AG10803 (cell line): ENCODE measurements at regions not wholly inside any gene's neighbourhood (a gene's known extent, or its start where the extent isn't known, plus 50 kb on each side); places are given as distances from the start of the nearest gene placed in this dataset.

Source experiments
- DNase-seq: peaks from one replicate; pipeline ENCODE4 v3.0.0; 2010; ENCODE audit warnings: low read depth
- H3K4me3 ChIP-seq: 2 replicates; pipeline ENCODE4 v1.5.1; 2011; ENCODE audit warnings: mild to moderate bottlenecking, low read length, control low read depth
- TF ChIP-seq, protein P1 (sequence below): conservative IDR thresholded peaks from 2 replicates; pipeline ENCODE4 v1.5.1; 2011; ENCODE audit warnings: mild to moderate bottlenecking, low read length, control low read depth, inconsistent platforms

- TF ChIP-seq, protein P1, sequence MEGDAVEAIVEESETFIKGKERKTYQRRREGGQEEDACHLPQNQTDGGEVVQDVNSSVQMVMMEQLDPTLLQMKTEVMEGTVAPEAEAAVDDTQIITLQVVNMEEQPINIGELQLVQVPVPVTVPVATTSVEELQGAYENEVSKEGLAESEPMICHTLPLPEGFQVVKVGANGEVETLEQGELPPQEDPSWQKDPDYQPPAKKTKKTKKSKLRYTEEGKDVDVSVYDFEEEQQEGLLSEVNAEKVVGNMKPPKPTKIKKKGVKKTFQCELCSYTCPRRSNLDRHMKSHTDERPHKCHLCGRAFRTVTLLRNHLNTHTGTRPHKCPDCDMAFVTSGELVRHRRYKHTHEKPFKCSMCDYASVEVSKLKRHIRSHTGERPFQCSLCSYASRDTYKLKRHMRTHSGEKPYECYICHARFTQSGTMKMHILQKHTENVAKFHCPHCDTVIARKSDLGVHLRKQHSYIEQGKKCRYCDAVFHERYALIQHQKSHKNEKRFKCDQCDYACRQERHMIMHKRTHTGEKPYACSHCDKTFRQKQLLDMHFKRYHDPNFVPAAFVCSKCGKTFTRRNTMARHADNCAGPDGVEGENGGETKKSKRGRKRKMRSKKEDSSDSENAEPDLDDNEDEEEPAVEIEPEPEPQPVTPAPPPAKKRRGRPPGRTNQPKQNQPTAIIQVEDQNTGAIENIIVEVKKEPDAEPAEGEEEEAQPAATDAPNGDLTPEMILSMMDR: no peak
- no peak overlapping the region for H3K4me3 ChIP-seq
- DNase-seq: no peak
Measured at GRCh38 chrX:139039041-139039440, 327.5 kb upstream of the FGF13 start.

DNA sequence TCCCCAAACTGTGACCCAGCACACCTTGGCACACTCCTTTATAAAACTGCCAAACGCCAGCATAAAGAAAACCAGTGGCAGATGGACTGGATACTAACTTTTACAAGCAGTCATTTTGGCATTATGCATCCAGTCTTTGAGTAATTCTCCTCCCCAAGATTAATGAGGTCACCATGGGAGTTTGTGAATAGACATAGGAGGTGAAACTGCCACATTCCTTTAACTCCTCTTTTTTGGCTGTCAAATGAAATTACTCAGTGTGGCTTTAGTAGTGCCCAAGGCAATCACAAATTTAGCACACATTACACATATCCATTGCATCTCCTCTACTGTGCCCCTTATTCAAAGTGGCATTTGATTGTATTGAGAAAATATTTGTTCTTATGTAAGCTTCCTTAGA lies 315.3 kb upstream of the FGF13 start:
- DNase-seq: peak; percentile 4
- TF ChIP-seq, protein P1: no peak

DNA sequence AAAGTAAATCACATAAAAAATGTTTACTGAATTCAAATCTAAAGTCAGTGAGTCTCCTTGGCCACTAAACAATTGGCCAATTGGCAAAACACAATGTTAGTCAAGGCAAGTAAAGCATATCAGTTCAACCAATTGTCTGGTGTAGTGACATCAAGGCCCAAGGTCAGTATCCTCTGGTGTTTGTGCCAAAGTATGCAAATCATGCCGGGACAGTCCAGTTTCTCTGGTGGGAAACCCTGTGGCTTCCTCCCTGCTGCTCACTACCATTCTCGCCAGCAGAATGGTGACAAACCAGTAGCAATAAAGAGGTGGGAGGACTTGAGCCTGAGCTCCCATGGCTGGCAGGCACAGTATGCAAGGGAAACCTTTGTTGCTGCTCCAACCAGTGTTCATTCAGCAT lies 314.9 kb upstream of the FGF13 start:
- H3K4me3 ChIP-seq: no peak overlapping the region
- TF ChIP-seq, protein P1: no peak
- no peak for DNase-seq

More for the DNA sequence above, 315.3 kb upstream of the FGF13 start:
- no peak overlapping the region for H3K4me3 ChIP-seq

DNA sequence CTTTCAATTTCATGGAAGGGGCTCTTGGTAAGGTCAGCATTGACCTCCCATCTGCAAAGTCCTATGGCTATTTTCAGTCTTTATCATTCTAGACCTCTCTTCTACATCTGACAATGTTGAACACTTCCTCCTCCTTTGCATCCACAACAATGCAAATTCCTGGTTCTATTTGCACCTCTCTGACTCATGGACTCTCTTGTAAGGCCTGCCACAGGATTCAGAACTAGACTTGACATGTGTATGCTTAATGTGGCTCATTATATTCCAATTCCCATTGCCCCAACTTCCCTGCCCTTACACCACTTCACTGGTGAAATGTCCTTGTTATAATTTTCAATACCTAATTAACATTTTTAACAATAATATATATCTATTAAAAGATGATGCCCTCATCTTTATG lies 314.3 kb upstream of the FGF13 start:
- TF ChIP-seq, protein P1: no peak
- DNase-seq: no peak
- H3K4me3 ChIP-seq: no peak overlapping the region

GRCh38 chrX:139023531-139023930 lies 312.0 kb upstream of the FGF13 start:
- TF ChIP-seq, protein P1: no peak
- no peak for DNase-seq
- H3K4me3 ChIP-seq: no peak overlapping the region

- DNase-seq: peak; percentile 25
- H3K4me3 ChIP-seq: no peak overlapping the region
- TF ChIP-seq, protein P1: no peak
Measured at GRCh38 chrX:139020801-139021200, 309.3 kb upstream of the FGF13 start.

DNA sequence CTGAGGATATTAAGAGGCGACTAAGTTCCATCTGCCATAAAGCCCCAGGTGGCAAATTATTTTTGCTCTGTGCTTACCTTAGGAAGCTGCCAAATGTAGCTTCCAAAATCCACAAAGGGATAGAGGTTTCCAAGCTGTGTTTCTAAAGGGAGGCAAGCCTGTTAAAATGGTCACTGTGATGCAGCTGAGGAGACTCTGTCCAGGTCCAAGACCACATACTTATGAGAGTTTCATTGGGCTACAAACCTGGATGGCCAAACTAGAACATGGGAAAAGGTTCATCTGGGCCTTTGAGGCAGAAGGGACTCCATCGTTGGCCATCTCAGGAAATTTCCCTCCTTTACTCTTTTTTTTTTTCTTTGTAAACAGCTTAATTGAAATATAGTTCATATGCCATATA lies 306.9 kb upstream of the FGF13 start:
- no peak overlapping the region for H3K4me3 ChIP-seq
- TF ChIP-seq, protein P1: no peak
- no peak for DNase-seq
